COLO668 (cell line): ENCODE measurements at regions not wholly inside any gene's neighbourhood (a gene's known extent, or its start where the extent isn't known, plus 50 kb on each side); places are given as distances from the start of the nearest gene placed in this dataset.
"Not testable (repeated sequence)": the region's sequence is repeated elsewhere in the genome, so short reads cannot be mapped to it uniquely, and the experiment has no call there.

Experiments
- DNase-seq: peaks from one replicate; lab custom pipeline; 2025; ENCODE audit not compliant: unreplicated experiment; lab: John Stamatoyannopoulos, UW

GRCh38 chr5:60489377-60489776 is 210.6 kb downstream of the DEPDC1B start:
- no peak for DNase-seq

GRCh38 chr5:60488466-60489130 is 211.4 kb downstream of the DEPDC1B start:
- no peak for DNase-seq

GRCh38 chr5:60487885-60488442 is 212.0 kb downstream of the DEPDC1B start:
- DNase-seq: no peak

- no peak for DNase-seq
These were observed 212.5 kb downstream of the DEPDC1B start for GRCh38 chr5:60487476-60487875.

- DNase-seq: no peak
These were observed 214.6 kb downstream of the DEPDC1B start for GRCh38 chr5:60485361-60485760.

- no peak for DNase-seq
These were observed 216.9 kb downstream of the DEPDC1B start for GRCh38 chr5:60483050-60483449.

GRCh38 chr5:60482301-60482700 is 217.7 kb downstream of the DEPDC1B start:
- DNase-seq: no peak

GRCh38 chr5:60479542-60479941 is 220.4 kb downstream of the DEPDC1B start:
- DNase-seq: no peak

GRCh38 chr5:60477849-60478248 is 222.1 kb downstream of the DEPDC1B start:
- no peak for DNase-seq

GRCh38 chr5:60473654-60474053 is 226.3 kb downstream of the DEPDC1B start:
- no peak for DNase-seq

- DNase-seq: not testable (repeated sequence)
These were observed 226.9 kb downstream of the DEPDC1B start for GRCh38 chr5:60473027-60473426.

- DNase-seq: no peak
These were observed 229.1 kb downstream of the DEPDC1B start for GRCh38 chr5:60470881-60471280.

- DNase-seq: no peak
These were observed 230.7 kb downstream of the DEPDC1B start for GRCh38 chr5:60469286-60469685.

GRCh38 chr5:60463179-60463868 is 236.6 kb downstream of the DEPDC1B start:
- no peak for DNase-seq

GRCh38 chr5:60458666-60459065 is 241.3 kb downstream of the DEPDC1B start:
- DNase-seq: no peak

GRCh38 chr5:60457233-60457632 is 242.7 kb downstream of the DEPDC1B start:
- no peak for DNase-seq

GRCh38 chr5:60455589-60455988 is 244.4 kb downstream of the DEPDC1B start:
- no peak for DNase-seq

- DNase-seq: not testable (repeated sequence)
These were observed 245.7 kb downstream of the DEPDC1B start for GRCh38 chr5:60454277-60454676.

GRCh38 chr5:60453186-60453976 is 246.6 kb downstream of the DEPDC1B start:
- no peak for DNase-seq

- no peak for DNase-seq
These were observed 251.4 kb downstream of the DEPDC1B start for GRCh38 chr5:60448600-60448999.

- no peak for DNase-seq
These were observed 252.5 kb downstream of the DEPDC1B start for GRCh38 chr5:60447488-60447920.

GRCh38 chr5:60446917-60447316 is 253.0 kb downstream of the DEPDC1B start:
- no peak for DNase-seq
